AG09319 (cell line): ENCODE measurements at regions not wholly inside any gene's neighbourhood (a gene's known extent, or its start where the extent isn't known, plus 50 kb on each side); places are given as distances from the start of the nearest gene placed in this dataset.

Experiments
- DNase-seq: peaks from one replicate; pipeline ENCODE4 v3.0.0-alpha.2; 2010; ENCODE audit warnings: low read depth; ENCODE audit errors: extremely low read depth
- CTCF ChIP-seq: IDR thresholded peaks from 2 replicates; pipeline ENCODE4 v1.5.1; 2011; ENCODE audit warnings: low read depth, mild to moderate bottlenecking, inconsistent platforms, low read length, moderate library complexity

GRCh38 chr14:96660123-96660522 lies 137.1 kb upstream of the VRK1 start:
- TF ChIP-seq CTCF: no peak
- no peak for DNase-seq

GRCh38 chr14:96660667-96661066 lies 136.5 kb upstream of the VRK1 start:
- TF ChIP-seq CTCF: no peak
- DNase-seq: no peak

- no peak for TF ChIP-seq CTCF
- DNase-seq: no peak
These were observed 135.8 kb upstream of the VRK1 start for GRCh38 chr14:96661244-96661969.

GRCh38 chr14:96662116-96662970 lies 134.8 kb upstream of the VRK1 start:
- no peak for TF ChIP-seq CTCF
- DNase-seq: no peak

GRCh38 chr14:96663076-96663475 lies 134.1 kb upstream of the VRK1 start:
- no peak for DNase-seq
- TF ChIP-seq CTCF: no peak

- no peak for DNase-seq
- no peak for TF ChIP-seq CTCF
These were observed 133.6 kb upstream of the VRK1 start for GRCh38 chr14:96663491-96664067.

- no peak for TF ChIP-seq CTCF
- DNase-seq: no peak
These were observed 131.1 kb upstream of the VRK1 start for GRCh38 chr14:96666088-96666487.
